ENCODE measurements at regions not wholly inside any gene's neighbourhood (a gene's known extent, or its start where the extent isn't known, plus 50 kb on each side); places are given as distances from the start of the nearest gene placed in this dataset.

DNA sequence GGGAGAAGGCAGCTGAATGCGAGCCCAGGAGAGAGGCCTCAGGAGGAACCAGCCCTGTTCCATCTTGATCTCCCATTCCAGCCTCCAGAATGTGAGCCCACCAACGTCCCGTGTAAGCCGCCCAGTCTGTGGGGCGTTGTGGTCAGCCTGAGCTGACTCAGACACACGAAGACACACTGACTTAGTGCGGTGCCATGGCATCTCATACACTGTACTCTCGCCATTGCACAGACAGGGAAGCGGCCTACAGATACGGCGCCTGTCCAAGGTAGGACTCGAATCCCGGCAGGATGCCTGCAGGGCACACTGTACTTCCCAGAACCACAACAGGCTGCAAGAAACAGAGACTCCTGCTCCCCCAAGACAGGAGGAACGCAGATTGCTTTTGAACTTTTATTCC lies 179.6 kb downstream of the CTTN start:
- no peaks in the 10 kb centered on the region for H3K9me3 ChIP-seq (ENCODE audit: low read depth)
- 86% methylated on average over 14 of the region's 14 CpGs for WGBS (ENCODE audit: low lambda C conversion rate, missing lambda C conversion rate)
- no peaks in the 10 kb centered on the region for H3K27me3 ChIP-seq
- TF ChIP-seq, protein P1, sequence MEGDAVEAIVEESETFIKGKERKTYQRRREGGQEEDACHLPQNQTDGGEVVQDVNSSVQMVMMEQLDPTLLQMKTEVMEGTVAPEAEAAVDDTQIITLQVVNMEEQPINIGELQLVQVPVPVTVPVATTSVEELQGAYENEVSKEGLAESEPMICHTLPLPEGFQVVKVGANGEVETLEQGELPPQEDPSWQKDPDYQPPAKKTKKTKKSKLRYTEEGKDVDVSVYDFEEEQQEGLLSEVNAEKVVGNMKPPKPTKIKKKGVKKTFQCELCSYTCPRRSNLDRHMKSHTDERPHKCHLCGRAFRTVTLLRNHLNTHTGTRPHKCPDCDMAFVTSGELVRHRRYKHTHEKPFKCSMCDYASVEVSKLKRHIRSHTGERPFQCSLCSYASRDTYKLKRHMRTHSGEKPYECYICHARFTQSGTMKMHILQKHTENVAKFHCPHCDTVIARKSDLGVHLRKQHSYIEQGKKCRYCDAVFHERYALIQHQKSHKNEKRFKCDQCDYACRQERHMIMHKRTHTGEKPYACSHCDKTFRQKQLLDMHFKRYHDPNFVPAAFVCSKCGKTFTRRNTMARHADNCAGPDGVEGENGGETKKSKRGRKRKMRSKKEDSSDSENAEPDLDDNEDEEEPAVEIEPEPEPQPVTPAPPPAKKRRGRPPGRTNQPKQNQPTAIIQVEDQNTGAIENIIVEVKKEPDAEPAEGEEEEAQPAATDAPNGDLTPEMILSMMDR (IDR thresholded peaks at IDR 0.05; ENCODE audit: poor library complexity): no peak
- TF ChIP-seq EZH2 (IDR thresholded peaks at IDR 0.05; ENCODE audit: borderline replicate concordance) (no peak), EZH2phosphoT487 (IDR thresholded peaks at IDR 0.05; ENCODE audit: low read depth, severe bottlenecking, unreplicated experiment) (no peak)
- H3K36me3 ChIP-seq (replicated peaks; ENCODE audit: insufficient read depth, low read depth): no peaks in the 10 kb centered on the region
- DNase-seq (ENCODE audit: low spot score): no peak
- no peak overlapping the region for H3K4me2 ChIP-seq
- H3K27ac ChIP-seq: no peak overlapping the region
- no peak overlapping the region for H3K4me3 ChIP-seq
- H3K4me1 ChIP-seq (ENCODE audit: insufficient read depth): no peaks in the 10 kb centered on the region
- H4K20me1 ChIP-seq (ENCODE audit: insufficient read depth, poor library complexity, severe bottlenecking): no peaks in the 10 kb centered on the region
- H2AFZ ChIP-seq: no peak overlapping the region
- no peaks in the 10 kb centered on the region for H3K79me2 ChIP-seq
- H3K9me2 ChIP-seq (replicated peaks; ENCODE audit: insufficient read depth): no peaks in the 10 kb centered on the region

- no peak overlapping the region for H3K4me3 ChIP-seq
- no peak overlapping the region for H2AFZ ChIP-seq
- no peaks in the 10 kb centered on the region for H3K27me3 ChIP-seq
- TF ChIP-seq, protein P1 (IDR thresholded peaks at IDR 0.05; ENCODE audit: poor library complexity): no peak
- H3K4me2 ChIP-seq: no peak overlapping the region
- no peaks in the 10 kb centered on the region for H3K4me1 ChIP-seq (ENCODE audit: insufficient read depth)
- no peaks in the 10 kb centered on the region for H3K9me2 ChIP-seq (replicated peaks; ENCODE audit: insufficient read depth)
- no peaks in the 10 kb centered on the region for H3K79me2 ChIP-seq
- no peaks in the 10 kb centered on the region for H3K36me3 ChIP-seq (replicated peaks; ENCODE audit: insufficient read depth, low read depth)
- WGBS (ENCODE audit: low lambda C conversion rate, missing lambda C conversion rate): 93% methylated on average over 14 of the region's 14 CpGs
- H4K20me1 ChIP-seq (ENCODE audit: insufficient read depth, poor library complexity, severe bottlenecking): no peaks in the 10 kb centered on the region
- H3K9me3 ChIP-seq (ENCODE audit: low read depth): no peaks in the 10 kb centered on the region
- DNase-seq (ENCODE audit: low spot score): no peak
- H3K27ac ChIP-seq: no peak overlapping the region
Observed at GRCh38 chr11:70578371-70578770, 180.0 kb downstream of the CTTN start.

DNA sequence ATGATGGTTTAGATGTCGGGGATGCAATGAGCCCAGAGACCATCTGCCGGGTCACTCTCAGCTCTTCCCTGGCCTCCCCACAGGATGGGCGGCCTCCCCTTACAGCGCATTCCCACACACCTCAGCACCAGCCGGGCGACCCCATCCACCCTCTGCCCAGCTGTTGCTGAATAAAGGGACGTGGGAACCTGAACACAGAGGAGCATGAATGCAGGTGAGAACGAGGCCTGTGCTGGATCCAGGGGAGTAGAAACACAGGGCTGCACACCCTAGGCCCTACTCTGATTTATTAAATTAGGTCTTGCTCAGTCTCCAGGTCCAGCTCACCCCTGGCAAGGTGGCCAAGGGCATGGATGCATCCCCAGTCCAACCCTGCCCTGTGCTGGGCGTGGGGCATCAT lies 180.5 kb downstream of the CTTN start:
- Histone ChIP-seq H3K4me2 (no peak overlapping the region), H3K4me1 (ENCODE audit: insufficient read depth) (no peaks in the 10 kb centered on the region), H3K79me2 (no peaks in the 10 kb centered on the region), H3K4me3 (no peak overlapping the region), H3K36me3 (replicated peaks; ENCODE audit: insufficient read depth, low read depth) (no peaks in the 10 kb centered on the region), H3K27ac (no peak overlapping the region), H3K9me3 (ENCODE audit: low read depth) (no peaks in the 10 kb centered on the region), H3K9me2 (replicated peaks; ENCODE audit: insufficient read depth) (no peaks in the 10 kb centered on the region), H4K20me1 (ENCODE audit: insufficient read depth, poor library complexity, severe bottlenecking) (no peaks in the 10 kb centered on the region), H2AFZ (no peak overlapping the region), H3K27me3 (no peaks in the 10 kb centered on the region)
- 85% methylated on average over 9 of the region's 9 CpGs for WGBS (ENCODE audit: low lambda C conversion rate, missing lambda C conversion rate)
- DNase-seq (ENCODE audit: low spot score): no peak
- TF ChIP-seq, protein P1 (IDR thresholded peaks at IDR 0.05; ENCODE audit: poor library complexity): no peak
- TF ChIP-seq EZH2 (IDR thresholded peaks at IDR 0.05; ENCODE audit: borderline replicate concordance): no peak
- TF ChIP-seq EZH2phosphoT487 (IDR thresholded peaks at IDR 0.05; ENCODE audit: low read depth, severe bottlenecking, unreplicated experiment): no peak

DNA sequence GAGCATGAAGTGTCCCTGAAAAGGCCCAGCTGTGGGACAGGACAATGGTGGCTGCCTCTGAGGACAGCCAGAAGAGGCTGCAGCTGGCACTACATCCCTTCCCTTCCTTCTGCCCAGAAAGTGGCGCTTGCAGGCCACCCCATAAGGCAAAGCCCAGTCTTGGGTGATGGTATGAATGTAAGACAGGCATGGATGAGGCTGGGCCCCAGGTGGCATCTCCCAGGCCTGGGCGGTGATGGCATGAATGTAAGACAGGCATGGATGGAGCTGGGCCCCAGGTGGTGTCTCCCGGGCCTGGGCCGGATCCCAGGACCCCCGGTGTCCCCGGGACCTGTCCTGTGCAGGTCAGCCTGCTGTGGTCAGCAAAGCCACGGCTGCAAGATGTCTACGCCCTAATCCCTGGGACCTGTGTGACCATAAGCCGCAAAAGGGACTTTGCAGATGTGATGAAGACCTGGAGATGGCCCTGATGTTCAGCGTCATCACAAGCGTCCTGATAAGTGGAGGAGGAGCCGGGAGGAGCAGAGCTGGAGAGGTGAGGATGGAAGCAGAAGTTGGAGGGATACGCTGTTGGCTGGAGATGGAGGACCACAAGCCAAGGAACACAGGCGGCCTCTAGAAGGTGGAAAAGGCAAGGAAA lies 181.1 kb downstream of the CTTN start:
- Histone ChIP-seq H3K79me2 (no peaks in the 10 kb centered on the region), H3K27ac (no peak overlapping the region), H3K4me1 (ENCODE audit: insufficient read depth) (no peaks in the 10 kb centered on the region), H2AFZ (no peak overlapping the region), H3K4me3 (no peak overlapping the region), H3K27me3 (no peaks in the 10 kb centered on the region), H3K36me3 (replicated peaks; ENCODE audit: insufficient read depth, low read depth) (no peaks in the 10 kb centered on the region), H4K20me1 (ENCODE audit: insufficient read depth, poor library complexity, severe bottlenecking) (no peaks in the 10 kb centered on the region), H3K4me2 (no peak overlapping the region), H3K9me2 (replicated peaks; ENCODE audit: insufficient read depth) (no peaks in the 10 kb centered on the region), H3K9me3 (ENCODE audit: low read depth) (no peaks in the 10 kb centered on the region)
- TF ChIP-seq EZH2phosphoT487 (IDR thresholded peaks at IDR 0.05; ENCODE audit: low read depth, severe bottlenecking, unreplicated experiment) (no peak), EZH2 (IDR thresholded peaks at IDR 0.05; ENCODE audit: borderline replicate concordance) (no peak)
- TF ChIP-seq, protein P1 (IDR thresholded peaks at IDR 0.05; ENCODE audit: poor library complexity): no peak
- DNase-seq (ENCODE audit: low spot score): no peak
- WGBS (ENCODE audit: low lambda C conversion rate, missing lambda C conversion rate): 90% methylated on average over 14 of the region's 14 CpGs
